Spleen (tissue), 7 donors: ENCODE measurements at regions not wholly inside any gene's neighbourhood (a gene's known extent, or its start where the extent isn't known, plus 50 kb on each side); places are given as distances from the start of the nearest gene placed in this dataset.

Experiments used
- CTCF ChIP-seq, 11 experiments: fragments of 200-600 bp in 7 of 11; fragments of 450-650 bp in 4 of 11; sonication (generic) in 4 of 11; IDR thresholded peaks in 8 of 11; conservative IDR thresholded peaks in 3 of 11; 1 replicate in 7 of 11; 2 replicates in 4 of 11; pipeline versions ENCODE4 v1.4.0 to v1.8.0; 2016 to 2021; ENCODE audit warnings: antibody characterized with exemption in 11 of 11, inconsistent platforms in 4 of 11, mild to moderate bottlenecking in 1 of 11
- POLR2A ChIP-seq, 3 donors: fragments of 450-650 bp; IDR thresholded peaks; one replicate each; pipeline ENCODE4 v1.5.1; 2017; ENCODE audit warnings: antibody characterized with exemption in 3 of 3, mild to moderate bottlenecking in 1 of 3
- POLR2AphosphoS5 ChIP-seq, 3 donors: sonication (generic); formaldehyde crosslinking; IDR thresholded peaks; one replicate each; pipeline ENCODE4 v1.5.1; 2017; ENCODE audit warnings: antibody characterized with exemption in 3 of 3
- donor health status: DM: no; HTN: no; CAD: no; lungs with moderate emphysema.
- donor health status: DM: no; HTN: no; CAD: no.
- donor health status: DM: no; HTN: no; CAD: no.

GRCh38 chrX:107574054-107574683 lies 54.1 kb upstream of the PRPS1 start:
- no peak for TF ChIP-seq POLR2A (IDR thresholded peaks at IDR 0.05)
- TF ChIP-seq POLR2AphosphoS5 (IDR thresholded peaks at IDR 0.05), result no peak
- TF ChIP-seq CTCF (IDR thresholded peaks at IDR 0.05 in 8 of 11, conservative IDR thresholded peaks at IDR 0.05 in 3 of 11), result no peak
